NT2/D1 (cell line): ENCODE measurements at regions not wholly inside any gene's neighbourhood (a gene's known extent, or its start where the extent isn't known, plus 50 kb on each side); places are given as distances from the start of the nearest gene placed in this dataset.

Source experiments
- DNase-seq: peaks from one replicate; pipeline ENCODE4 v3.0.0-alpha.2; 2011; ENCODE audit warnings: low read depth, low spot score
- H3K27me3 ChIP-seq: 2 replicates; pipeline ENCODE4 v1.6.0; 2011; ENCODE audit warnings: mild to moderate bottlenecking; ENCODE audit not compliant: insufficient read length, insufficient read depth
- H3K36me3 ChIP-seq: 2 replicates; pipeline ENCODE4 v1.6.1; 2011; ENCODE audit warnings: mild to moderate bottlenecking, low read length, mixed read lengths; ENCODE audit not compliant: insufficient read depth, insufficient read length
- H3K4me1 ChIP-seq: 2 replicates; pipeline ENCODE4 v1.5.1; 2011; ENCODE audit not compliant: insufficient read depth, insufficient read length
- H3K4me3 ChIP-seq: 2 replicates; pipeline ENCODE4 v1.5.1; 2011; ENCODE audit warnings: low read depth; ENCODE audit not compliant: insufficient read length
- H3K9ac ChIP-seq: 2 replicates; pipeline ENCODE4 v1.6.0; 2011; ENCODE audit warnings: low read depth; ENCODE audit not compliant: insufficient read length
- H3K9me3 ChIP-seq: 2 replicates; pipeline ENCODE4 v1.5.1; 2011; ENCODE audit warnings: mild to moderate bottlenecking, low read length; ENCODE audit not compliant: insufficient read depth
- SUZ12 ChIP-seq: IDR thresholded peaks from 2 replicates; pipeline ENCODE4 v1.6.1; 2011; ENCODE audit not compliant: insufficient read length, insufficient read depth; ENCODE audit errors: extremely low read depth
- YY1 ChIP-seq: IDR thresholded peaks from 2 replicates; pipeline ENCODE4 v1.6.1; 2011; ENCODE audit not compliant: insufficient read length, insufficient read depth
- ZNF274 ChIP-seq: IDR thresholded peaks from 2 replicates; pipeline ENCODE4 v1.6.1; 2011; ENCODE audit warnings: mild to moderate bottlenecking, low read depth, low read length

GRCh38 chr1:98461873-98462385, 199.6 kb upstream of the SNX7 start:
- no peaks in the 10 kb centered on the region for H3K9me3 ChIP-seq
- no peak for TF ChIP-seq SUZ12
- no peak for TF ChIP-seq ZNF274
- no peak for TF ChIP-seq YY1
- no peak overlapping the region for H3K4me3 ChIP-seq
- no peaks in the 10 kb centered on the region for H3K27me3 ChIP-seq
- no peaks in the 10 kb centered on the region for H3K36me3 ChIP-seq
- DNase-seq, result no peak
- H3K4me1 ChIP-seq, result no peaks in the 10 kb centered on the region
- no peak overlapping the region for H3K9ac ChIP-seq

- H3K4me1 ChIP-seq, result no peaks in the 10 kb centered on the region
- TF ChIP-seq SUZ12, result no peak
- TF ChIP-seq YY1, result no peak
- H3K36me3 ChIP-seq, result no peaks in the 10 kb centered on the region
- DNase-seq, result no peak
- no peaks in the 10 kb centered on the region for H3K9me3 ChIP-seq
- H3K4me3 ChIP-seq, result no peak overlapping the region
- no peak overlapping the region for H3K9ac ChIP-seq
- H3K27me3 ChIP-seq, result no peaks in the 10 kb centered on the region
Observed at GRCh38 chr1:98460136-98460535, 201.4 kb upstream of the SNX7 start.

- TF ChIP-seq ZNF274 (no peak), YY1 (no peak), SUZ12 (no peak)
- H3K4me1 ChIP-seq, result no peaks in the 10 kb centered on the region
- H3K36me3 ChIP-seq, result no peaks in the 10 kb centered on the region
- no peak overlapping the region for H3K9ac ChIP-seq
- no peaks in the 10 kb centered on the region for H3K9me3 ChIP-seq
- no peak overlapping the region for H3K4me3 ChIP-seq
- H3K27me3 ChIP-seq, result no peaks in the 10 kb centered on the region
- DNase-seq, result no peak
Observed at GRCh38 chr1:98459486-98459870, 202.0 kb upstream of the SNX7 start.

GRCh38 chr1:98458511-98459485, 202.7 kb upstream of the SNX7 start:
- TF ChIP-seq SUZ12 (no peak), YY1 (no peak), ZNF274 (no peak)
- Histone ChIP-seq H3K9me3 (no peaks in the 10 kb centered on the region), H3K9ac (no peak overlapping the region), H3K4me1 (no peaks in the 10 kb centered on the region), H3K27me3 (no peaks in the 10 kb centered on the region), H3K36me3 (no peaks in the 10 kb centered on the region), H3K4me3 (no peak overlapping the region)
- DNase-seq, result peak; percentile 13

GRCh38 chr1:98457248-98457647, 204.3 kb upstream of the SNX7 start:
- H3K27me3 ChIP-seq, result no peaks in the 10 kb centered on the region
- H3K4me1 ChIP-seq, result no peaks in the 10 kb centered on the region
- H3K9ac ChIP-seq, result no peak overlapping the region
- no peaks in the 10 kb centered on the region for H3K36me3 ChIP-seq
- TF ChIP-seq YY1 (no peak), SUZ12 (no peak), ZNF274 (no peak)
- no peak overlapping the region for H3K4me3 ChIP-seq
- no peak for DNase-seq
- H3K9me3 ChIP-seq, result no peaks in the 10 kb centered on the region

- H3K4me1 ChIP-seq, result no peaks in the 10 kb centered on the region
- TF ChIP-seq YY1 (no peak), SUZ12 (no peak), ZNF274 (no peak)
- no peak overlapping the region for H3K9ac ChIP-seq
- H3K4me3 ChIP-seq, result no peak overlapping the region
- no peaks in the 10 kb centered on the region for H3K9me3 ChIP-seq
- no peak for DNase-seq
- no peaks in the 10 kb centered on the region for H3K27me3 ChIP-seq
- no peaks in the 10 kb centered on the region for H3K36me3 ChIP-seq
Observed at GRCh38 chr1:98454666-98455065, 206.9 kb upstream of the SNX7 start.

GRCh38 chr1:98453066-98453465, 208.5 kb upstream of the SNX7 start:
- DNase-seq, result no peak
- no peak overlapping the region for H3K4me3 ChIP-seq
- no peak for TF ChIP-seq SUZ12
- TF ChIP-seq YY1, result no peak
- TF ChIP-seq ZNF274, result no peak
- H3K9ac ChIP-seq, result no peak overlapping the region
- H3K4me1 ChIP-seq, result no peaks in the 10 kb centered on the region
- H3K9me3 ChIP-seq, result no peaks in the 10 kb centered on the region
- no peaks in the 10 kb centered on the region for H3K36me3 ChIP-seq
- no peaks in the 10 kb centered on the region for H3K27me3 ChIP-seq

- no peaks in the 10 kb centered on the region for H3K27me3 ChIP-seq
- no peak overlapping the region for H3K9ac ChIP-seq
- TF ChIP-seq ZNF274 (no peak), YY1 (no peak), SUZ12 (no peak)
- no peak for DNase-seq
- no peaks in the 10 kb centered on the region for H3K36me3 ChIP-seq
- H3K4me1 ChIP-seq, result no peaks in the 10 kb centered on the region
- H3K9me3 ChIP-seq, result no peaks in the 10 kb centered on the region
- H3K4me3 ChIP-seq, result no peak overlapping the region
Observed at GRCh38 chr1:98452162-98452561, 209.4 kb upstream of the SNX7 start.
